ENCODE measurements at regions not wholly inside any gene's neighbourhood (a gene's known extent, or its start where the extent isn't known, plus 50 kb on each side); places are given as distances from the start of the nearest gene placed in this dataset.

DNA sequence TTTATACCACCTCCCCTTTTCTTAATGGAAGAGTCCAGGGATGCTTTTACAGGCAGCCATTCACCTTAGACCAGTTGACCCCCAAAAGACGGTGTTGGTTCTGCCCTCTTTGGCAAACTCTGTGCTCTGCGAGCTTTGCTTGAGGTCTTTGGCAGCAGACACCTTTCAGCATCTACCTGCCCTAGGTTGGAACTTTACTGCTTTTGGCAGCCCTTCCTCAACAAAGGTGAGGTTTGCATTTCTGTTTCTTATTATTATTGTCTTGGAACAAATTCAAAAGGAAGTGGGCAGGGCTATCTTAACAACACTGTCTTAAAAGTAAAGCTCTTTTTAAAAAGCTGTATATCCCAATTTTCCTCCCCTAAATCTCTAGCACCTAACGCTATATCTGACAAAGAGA lies 136.4 kb upstream of the SLC14A2 start:
- no peak for TF ChIP-seq POLR2A (IDR thresholded peaks at IDR 0.05)
- TF ChIP-seq, protein P1, sequence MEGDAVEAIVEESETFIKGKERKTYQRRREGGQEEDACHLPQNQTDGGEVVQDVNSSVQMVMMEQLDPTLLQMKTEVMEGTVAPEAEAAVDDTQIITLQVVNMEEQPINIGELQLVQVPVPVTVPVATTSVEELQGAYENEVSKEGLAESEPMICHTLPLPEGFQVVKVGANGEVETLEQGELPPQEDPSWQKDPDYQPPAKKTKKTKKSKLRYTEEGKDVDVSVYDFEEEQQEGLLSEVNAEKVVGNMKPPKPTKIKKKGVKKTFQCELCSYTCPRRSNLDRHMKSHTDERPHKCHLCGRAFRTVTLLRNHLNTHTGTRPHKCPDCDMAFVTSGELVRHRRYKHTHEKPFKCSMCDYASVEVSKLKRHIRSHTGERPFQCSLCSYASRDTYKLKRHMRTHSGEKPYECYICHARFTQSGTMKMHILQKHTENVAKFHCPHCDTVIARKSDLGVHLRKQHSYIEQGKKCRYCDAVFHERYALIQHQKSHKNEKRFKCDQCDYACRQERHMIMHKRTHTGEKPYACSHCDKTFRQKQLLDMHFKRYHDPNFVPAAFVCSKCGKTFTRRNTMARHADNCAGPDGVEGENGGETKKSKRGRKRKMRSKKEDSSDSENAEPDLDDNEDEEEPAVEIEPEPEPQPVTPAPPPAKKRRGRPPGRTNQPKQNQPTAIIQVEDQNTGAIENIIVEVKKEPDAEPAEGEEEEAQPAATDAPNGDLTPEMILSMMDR (IDR thresholded peaks at IDR 0.05), result no peak
- TF ChIP-seq POLR2AphosphoS5 (IDR thresholded peaks at IDR 0.05), result no peak
